ENCODE measurements at regions not wholly inside any gene's neighbourhood (a gene's known extent, or its start where the extent isn't known, plus 50 kb on each side); places are given as distances from the start of the nearest gene placed in this dataset.
A peak's percentile ranks its signal among the peaks of the same experiment; 100 is the strongest.

DNA sequence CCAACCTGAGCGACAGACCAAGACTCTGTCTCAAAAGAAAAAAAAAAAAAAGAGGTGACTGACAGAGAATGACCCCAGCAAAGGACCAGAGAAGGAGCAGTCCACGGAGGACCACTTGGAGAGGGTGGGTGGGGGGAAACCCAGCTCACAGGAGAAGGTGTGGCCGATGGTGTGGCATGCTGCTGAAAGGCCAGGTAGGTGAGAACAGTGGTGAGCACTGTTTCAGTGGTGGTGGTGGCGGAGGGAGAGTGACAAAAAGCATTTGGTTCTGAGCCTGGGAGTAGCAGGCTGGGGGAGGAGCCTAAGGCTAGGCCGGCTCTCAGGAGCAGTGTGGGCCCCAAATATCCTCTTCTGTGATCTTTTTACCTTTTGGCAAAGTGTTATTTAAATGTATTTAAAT is 63.8 kb downstream of the IRF2BPL start:
- TF ChIP-seq ELF4 (IDR thresholded peaks at IDR 0.05), result no peak
- TF ChIP-seq NFRKB (IDR thresholded peaks at IDR 0.05), result no peak
- TF ChIP-seq, protein P1, sequence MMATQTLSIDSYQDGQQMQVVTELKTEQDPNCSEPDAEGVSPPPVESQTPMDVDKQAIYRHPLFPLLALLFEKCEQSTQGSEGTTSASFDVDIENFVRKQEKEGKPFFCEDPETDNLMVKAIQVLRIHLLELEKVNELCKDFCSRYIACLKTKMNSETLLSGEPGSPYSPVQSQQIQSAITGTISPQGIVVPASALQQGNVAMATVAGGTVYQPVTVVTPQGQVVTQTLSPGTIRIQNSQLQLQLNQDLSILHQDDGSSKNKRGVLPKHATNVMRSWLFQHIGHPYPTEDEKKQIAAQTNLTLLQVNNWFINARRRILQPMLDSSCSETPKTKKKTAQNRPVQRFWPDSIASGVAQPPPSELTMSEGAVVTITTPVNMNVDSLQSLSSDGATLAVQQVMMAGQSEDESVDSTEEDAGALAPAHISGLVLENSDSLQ (IDR thresholded peaks at IDR 0.05), result no peak
- TF ChIP-seq SUZ12 (IDR thresholded peaks at IDR 0.05), result no peak
- TF ChIP-seq FOXA1 (IDR thresholded peaks at IDR 0.05), result no peak
- no peak for TF ChIP-seq BHLHE40 (IDR thresholded peaks at IDR 0.05; ENCODE audit: borderline replicate concordance)
- TF ChIP-seq HDGF (IDR thresholded peaks at IDR 0.05; ENCODE audit: borderline replicate concordance), result no peak
- no peak for TF ChIP-seq TARDBP (IDR thresholded peaks at IDR 0.05)
- no peak for TF ChIP-seq LEF1 (IDR thresholded peaks at IDR 0.05; ENCODE audit: borderline replicate concordance)
- no peak for TF ChIP-seq L3MBTL2 (conservative IDR thresholded peaks at IDR 0.05)
- ChIA-PET CTCF (no interaction called here), POLR2A (no interaction called here)
- no peak for DNase-seq (ENCODE audit: extremely low spot score)

DNA sequence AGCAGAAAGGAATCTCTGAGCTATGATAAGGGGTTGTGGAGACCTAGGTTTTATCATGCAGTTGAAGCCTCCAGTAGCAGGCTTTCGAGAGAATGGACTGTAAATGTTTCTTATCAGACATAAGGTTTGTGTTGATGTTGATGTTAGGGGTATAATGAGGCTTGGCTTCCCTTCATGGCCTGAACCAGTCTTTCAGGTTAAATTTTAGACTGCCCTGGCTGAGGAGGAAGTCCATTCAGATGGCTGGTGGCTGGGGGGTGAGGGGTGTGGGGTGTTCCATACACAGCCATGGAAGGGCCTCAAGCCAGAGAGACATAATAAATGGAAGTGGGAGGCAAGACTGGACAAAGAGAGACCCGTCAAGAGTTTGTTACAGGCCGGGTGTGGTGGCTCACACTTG is 65.1 kb downstream of the IRF2BPL start:
- ChIA-PET POLR2A (no interaction called here), CTCF (interaction anchor here (0.6 to 0.7 kb wide), 2 partner anchors 61 to 77 kb away, joined by 4 to 6 read pairs; no protein-coding TSS in a partner anchor)
- DNase-seq (ENCODE audit: extremely low spot score), result no peak
- TF ChIP-seq FOXM1 (IDR thresholded peaks at IDR 0.05; ENCODE audit: borderline replicate concordance) (no peak), SUZ12 (IDR thresholded peaks at IDR 0.05) (no peak), BHLHE40 (IDR thresholded peaks at IDR 0.05; ENCODE audit: borderline replicate concordance) (no peak)

DNA sequence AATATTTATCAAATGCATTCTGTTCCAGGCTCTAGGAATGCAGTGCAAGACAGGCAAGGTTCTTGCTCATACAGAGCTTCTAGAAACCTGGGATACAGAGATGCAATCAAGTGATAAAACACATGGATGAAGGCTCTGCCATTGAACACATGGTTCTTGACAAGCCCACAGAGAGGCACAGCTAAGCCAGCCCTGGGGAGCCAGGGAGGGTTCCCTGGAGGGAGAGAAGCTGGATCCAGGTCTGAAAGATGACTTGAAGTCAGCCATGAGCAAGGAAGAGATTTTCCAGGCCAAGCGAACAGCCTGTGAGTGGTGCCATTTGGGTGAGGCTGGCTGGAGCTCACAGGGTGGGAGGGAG is 66.2 kb downstream of the IRF2BPL start:
- CTCF ChIA-PET, result interaction anchor here (0.7 to 1.5 kb wide), 3 partner anchors 60 to 91 kb away, joined by 3 to 6 read pairs (median 4); no protein-coding TSS in a partner anchor
- POLR2A ChIA-PET, result interaction anchor here (0.6 to 3.2 kb wide), 12 partner anchors 9 to 97 kb away, joined by 3 to 19 read pairs (median 4); partner anchors contain the start of gene IRF2BPL
- TF ChIP-seq ZNF384 (IDR thresholded peaks at IDR 0.05) (no peak), SUZ12 (IDR thresholded peaks at IDR 0.05) (no peak), FOXA1 (IDR thresholded peaks at IDR 0.05) (no peak), FOXM1 (IDR thresholded peaks at IDR 0.05; ENCODE audit: borderline replicate concordance) (no peak), HDGF (IDR thresholded peaks at IDR 0.05; ENCODE audit: borderline replicate concordance) (no peak), BHLHE40 (IDR thresholded peaks at IDR 0.05; ENCODE audit: borderline replicate concordance) (no peak), CTBP1 (IDR thresholded peaks at IDR 0.05; ENCODE audit: borderline replicate concordance) (no peak), L3MBTL2 (conservative IDR thresholded peaks at IDR 0.05) (no peak; the same call in 1 of the 2 replicates), FOXK2 (IDR thresholded peaks at IDR 0.05) (no peak), LEF1 (IDR thresholded peaks at IDR 0.05; ENCODE audit: borderline replicate concordance) (no peak), NFRKB (IDR thresholded peaks at IDR 0.05) (no peak), ELF4 (IDR thresholded peaks at IDR 0.05) (no peak), ARNT (IDR thresholded peaks at IDR 0.05) (no peak), TARDBP (IDR thresholded peaks at IDR 0.05) (no peak), SP1 (IDR thresholded peaks at IDR 0.05) (no peak)
- TF ChIP-seq, protein P1 (IDR thresholded peaks at IDR 0.05), result no peak
- no peak for DNase-seq (ENCODE audit: extremely low spot score)

DNA sequence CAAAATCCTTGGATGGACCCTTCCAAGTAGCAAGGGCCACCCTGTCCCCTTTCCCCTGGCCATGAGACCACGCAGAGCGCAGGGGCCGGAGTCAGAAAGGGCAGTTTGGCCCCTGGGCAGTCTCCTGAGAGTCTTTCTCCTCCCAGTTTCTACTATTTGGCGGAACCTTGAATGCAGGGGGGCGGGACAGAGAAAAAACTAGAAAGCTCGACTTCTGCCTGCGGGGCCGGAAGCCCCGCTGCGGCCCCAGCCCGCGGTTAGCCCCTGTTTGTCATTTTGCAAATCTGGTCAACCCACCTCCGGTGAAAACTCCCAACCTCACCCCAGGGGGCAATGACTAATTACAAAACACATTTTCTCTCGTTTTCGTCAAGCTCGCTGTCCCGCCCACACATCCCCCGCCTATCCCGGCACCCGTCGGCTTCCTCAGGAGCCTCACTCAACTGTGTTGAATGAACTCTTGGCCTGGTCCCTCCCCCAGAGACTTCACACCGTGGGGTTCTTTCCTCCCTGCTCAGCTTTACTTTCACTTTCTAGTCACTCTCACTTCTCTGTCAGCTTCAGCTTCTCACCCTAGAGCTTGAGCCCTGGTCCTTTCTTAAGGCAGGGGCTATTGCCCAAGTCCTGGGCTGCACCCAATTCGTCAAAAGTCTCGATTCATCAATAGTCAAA is 66.7 kb downstream of the IRF2BPL start:
- ChIA-PET CTCF (interaction anchor here (0.7 to 1.5 kb wide), 7 partner anchors 9 to 91 kb away, joined by 3 to 6 read pairs (median 4); no protein-coding TSS in a partner anchor), POLR2A (interaction anchor here (0.6 to 3.2 kb wide), 13 partner anchors 10 to 97 kb away, joined by 3 to 19 read pairs (median 4); partner anchors contain the start of gene IRF2BPL)
- DNase-seq (ENCODE audit: extremely low spot score), result peak; percentile 57

DNA sequence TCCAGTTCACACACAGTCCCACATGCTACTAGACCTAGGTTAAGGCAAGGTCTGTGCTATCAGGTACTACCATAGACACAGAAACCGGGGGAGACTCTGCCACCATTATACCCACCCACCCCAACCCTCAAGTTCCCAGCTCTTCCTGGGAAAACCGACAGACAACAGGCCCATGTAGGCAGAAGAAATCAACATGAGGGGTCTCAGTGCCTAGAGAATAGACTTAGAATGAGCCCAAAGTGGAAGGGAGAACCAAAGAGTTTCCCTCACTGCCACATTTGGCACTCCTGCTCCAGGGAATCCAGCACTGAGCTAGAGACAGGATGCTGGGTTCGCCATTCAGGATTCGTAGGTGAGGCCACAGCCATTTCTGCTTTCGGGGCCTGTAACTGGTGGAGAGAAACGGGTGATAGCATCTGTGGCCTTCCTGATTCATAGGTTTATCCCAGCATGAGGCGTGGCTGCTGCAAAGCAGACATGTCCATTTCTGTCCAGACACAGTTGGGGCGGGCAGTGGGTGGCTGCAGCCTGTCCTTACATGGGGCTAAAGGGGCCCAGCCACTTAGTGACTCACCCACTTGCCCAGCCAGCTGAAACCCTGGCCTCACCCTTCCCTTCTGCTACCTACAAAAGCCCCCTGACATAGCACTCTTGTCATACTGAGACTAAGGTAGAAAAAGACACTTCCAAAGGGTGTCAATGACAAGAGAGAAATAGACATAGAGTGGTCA is 69.4 kb downstream of the IRF2BPL start:
- TF ChIP-seq L3MBTL2 (conservative IDR thresholded peaks at IDR 0.05), result no peak
- POLR2A ChIA-PET, result interaction anchor here (1.2 kb wide), 1 partner anchor 8 kb away, joined by 3 read pairs; no protein-coding TSS in a partner anchor
- CTCF ChIA-PET, result interaction anchor here (0.6 to 1.0 kb wide), 2 partner anchors 25 to 111 kb away, joined by 3 read pairs; no protein-coding TSS in a partner anchor
- DNase-seq (ENCODE audit: extremely low spot score), result no peak

More for the DNA sequence above, 66.7 kb downstream of the IRF2BPL start:
- peak; percentile 32; the same call in 1 of the 2 replicates for TF ChIP-seq L3MBTL2 (conservative IDR thresholded peaks at IDR 0.05)
- TF ChIP-seq FOXM1 (IDR thresholded peaks at IDR 0.05; ENCODE audit: borderline replicate concordance), result no peak

DNA sequence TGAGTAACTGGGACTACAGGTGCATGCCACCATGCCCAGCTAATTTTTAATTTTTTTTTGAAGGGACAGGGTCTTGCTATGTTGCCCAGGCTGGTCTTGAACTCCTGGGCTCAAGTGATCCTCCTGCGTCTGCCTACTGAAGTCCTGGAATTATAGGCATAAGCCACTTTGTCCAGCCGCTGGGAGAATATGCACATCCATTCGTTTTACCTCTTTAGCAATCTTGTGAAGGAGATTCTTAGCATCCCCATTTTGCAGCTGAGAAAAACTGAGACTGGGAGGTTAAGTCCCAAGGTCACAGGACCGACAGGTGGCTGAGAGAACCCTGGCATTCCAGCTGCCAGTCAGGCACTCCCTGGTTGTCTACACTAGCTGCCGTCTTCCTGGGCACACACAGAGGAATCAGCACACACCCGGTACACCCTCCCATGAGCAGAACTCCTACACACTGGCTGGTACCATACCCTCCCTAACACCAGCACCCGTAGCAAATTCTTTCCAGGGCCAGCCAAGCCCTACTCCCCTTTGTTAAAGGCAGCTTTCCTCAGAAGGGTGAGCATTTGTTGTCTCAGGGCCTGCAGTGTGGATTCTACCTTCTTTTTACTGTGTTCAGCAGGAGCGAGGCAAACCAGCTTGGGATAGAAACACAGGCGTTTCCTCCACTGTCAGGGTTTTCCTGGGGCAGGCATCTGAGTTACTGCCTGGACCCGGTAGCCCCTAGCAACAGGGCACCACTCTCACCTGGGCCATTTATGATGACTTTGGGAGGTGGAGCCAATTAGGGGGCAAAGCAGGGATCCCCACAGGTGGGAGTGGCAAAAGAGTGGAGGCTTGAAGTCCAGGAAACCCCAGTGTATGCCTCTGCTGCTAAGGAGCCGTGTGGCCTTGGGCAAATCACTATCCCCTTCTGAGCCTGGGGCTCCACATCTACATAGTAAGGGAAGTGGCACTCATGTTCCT is 70.2 kb downstream of the IRF2BPL start:
- CTCF ChIA-PET, result interaction anchor here (0.6 to 1.2 kb wide), 4 partner anchors 13 to 82 kb away, joined by 3 read pairs; no protein-coding TSS in a partner anchor
- no peak for TF ChIP-seq SUZ12 (IDR thresholded peaks at IDR 0.05)
- no peak for TF ChIP-seq BHLHE40 (IDR thresholded peaks at IDR 0.05; ENCODE audit: borderline replicate concordance)
- TF ChIP-seq HDGF (IDR thresholded peaks at IDR 0.05; ENCODE audit: borderline replicate concordance), result no peak
- TF ChIP-seq SP1 (IDR thresholded peaks at IDR 0.05), result no peak
- no peak for TF ChIP-seq TARDBP (IDR thresholded peaks at IDR 0.05)
- TF ChIP-seq FOXK2 (IDR thresholded peaks at IDR 0.05), result no peak
- TF ChIP-seq ZNF384 (IDR thresholded peaks at IDR 0.05), result no peak
- TF ChIP-seq FOXM1 (IDR thresholded peaks at IDR 0.05; ENCODE audit: borderline replicate concordance), result no peak
- no peak for TF ChIP-seq ARNT (IDR thresholded peaks at IDR 0.05)
- TF ChIP-seq FOXA1 (IDR thresholded peaks at IDR 0.05), result no peak
- no peak for TF ChIP-seq ELF4 (IDR thresholded peaks at IDR 0.05)
- TF ChIP-seq CTBP1 (IDR thresholded peaks at IDR 0.05; ENCODE audit: borderline replicate concordance), result no peak
- no peak for TF ChIP-seq LEF1 (IDR thresholded peaks at IDR 0.05; ENCODE audit: borderline replicate concordance)
- POLR2A ChIA-PET, result interaction anchor here (1.0 to 1.2 kb wide), 2 partner anchors 9 to 70 kb away, joined by 3 to 4 read pairs; no protein-coding TSS in a partner anchor
- no peak for DNase-seq (ENCODE audit: extremely low spot score)

All from HEK293T (cell line).